ENCODE measurements at regions not wholly inside any gene's neighbourhood (a gene's known extent, or its start where the extent isn't known, plus 50 kb on each side); places are given as distances from the start of the nearest gene placed in this dataset.
"Not testable (repeated sequence)": the region's sequence is repeated elsewhere in the genome, so short reads cannot be mapped to it uniquely, and the experiment has no call there.

GRCh38 chr1:221530791-221531190, 211.1 kb downstream of the DUSP10 start:
- Histone ChIP-seq H3K4me3 (ENCODE audit: low read depth in 1 of 3, low read length in 3 of 3) (no peak overlapping the region), H3K27ac (ENCODE audit: low read depth in 1 of 3, low read length in 2 of 3) (no peak overlapping the region), H3K27me3 (ENCODE audit: control insufficient read depth in 3 of 3, insufficient read depth in 3 of 3, low read length in 3 of 3) (no peaks in the 10 kb centered on the region), H3K36me3 (ENCODE audit: control insufficient read depth in 3 of 3, insufficient read depth in 2 of 3, low read depth in 1 of 3, low read length in 3 of 3) (no peaks in the 10 kb centered on the region), H3K4me1 (ENCODE audit: control insufficient read depth in 3 of 3, insufficient read depth in 2 of 3, low read depth in 1 of 3, low read length in 2 of 3) (no peaks in the 10 kb centered on the region), H3K9me3 (ENCODE audit: control insufficient read depth in 2 of 2, insufficient read depth in 1 of 2, low read depth in 1 of 2, low read length in 1 of 2) (no peaks in the 10 kb centered on the region)
- FAIRE-seq (no peak), DNase-seq (no peak)

DNA sequence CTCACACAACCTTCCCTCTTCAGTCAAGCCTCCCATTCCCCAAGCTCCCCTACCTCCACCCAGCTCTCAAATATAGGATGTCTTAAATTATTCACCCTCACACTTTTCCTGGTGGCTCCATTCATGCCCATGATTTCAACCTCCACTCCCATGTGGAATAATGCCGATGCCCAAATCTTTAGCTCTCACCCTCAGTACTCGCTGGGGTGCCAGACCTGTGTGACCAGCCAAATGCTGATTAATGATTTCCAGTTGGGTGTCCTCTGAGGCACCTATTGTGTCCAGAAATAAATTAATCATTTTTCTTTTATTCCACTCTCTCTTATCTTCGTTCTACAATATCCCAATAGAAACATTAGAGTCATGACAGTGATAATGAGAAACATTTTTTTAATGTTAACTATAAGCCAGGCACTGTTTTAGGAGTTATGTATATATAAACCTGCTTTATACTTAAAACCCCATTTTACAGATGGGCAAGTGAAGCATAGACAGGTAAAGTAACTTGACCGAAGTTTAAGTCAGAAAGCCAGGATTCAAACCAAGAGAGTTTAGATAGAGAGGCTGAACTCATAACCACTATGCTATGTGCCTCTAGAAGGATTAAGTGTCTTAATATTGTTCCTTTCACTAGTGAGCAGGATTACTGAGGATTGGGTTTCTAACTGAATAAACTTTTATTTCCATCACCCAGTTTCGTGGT, 209.7 kb downstream of the DUSP10 start:
- WGBS, 3 donors = 76 to 87% (median 82%) methylated on average over 5 of the region's 5 CpGs
- no peaks in the 10 kb centered on the region for H3K27me3 ChIP-seq (ENCODE audit: control insufficient read depth in 3 of 3, insufficient read depth in 3 of 3, low read length in 3 of 3)
- no peak overlapping the region for H3K27ac ChIP-seq (ENCODE audit: low read depth in 1 of 3, low read length in 2 of 3)
- no peak for DNase-seq
- H3K9me3 ChIP-seq (ENCODE audit: control insufficient read depth in 2 of 2, insufficient read depth in 1 of 2, low read depth in 1 of 2, low read length in 1 of 2) = no peaks in the 10 kb centered on the region
- no peaks in the 10 kb centered on the region for H3K36me3 ChIP-seq (ENCODE audit: control insufficient read depth in 3 of 3, insufficient read depth in 2 of 3, low read depth in 1 of 3, low read length in 3 of 3)
- FAIRE-seq = no peak
- H3K4me1 ChIP-seq (ENCODE audit: control insufficient read depth in 3 of 3, insufficient read depth in 2 of 3, low read depth in 1 of 3, low read length in 2 of 3) = no peaks in the 10 kb centered on the region
- no peak overlapping the region for H3K4me3 ChIP-seq (ENCODE audit: low read depth in 1 of 3, low read length in 3 of 3)

DNA sequence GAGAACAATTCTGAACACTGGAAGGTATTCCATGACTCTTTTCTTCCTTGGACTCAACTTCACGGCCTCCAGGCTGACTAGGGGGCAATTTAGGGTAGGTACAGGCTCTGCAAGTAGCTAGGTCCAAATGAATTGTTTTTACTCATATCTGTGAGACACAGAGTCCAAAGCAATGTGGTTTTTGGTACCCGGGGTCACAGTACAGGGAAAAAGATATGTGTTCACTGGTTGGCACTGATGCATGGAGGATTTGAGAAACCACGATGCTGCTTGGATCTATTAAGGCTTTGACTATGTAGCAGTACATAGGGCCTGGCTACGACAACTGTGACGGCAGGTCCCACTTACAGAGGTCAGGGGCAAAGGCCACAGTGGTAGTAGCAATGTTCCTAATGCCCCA, 200.6 kb downstream of the DUSP10 start:
- Histone ChIP-seq H3K4me3 (ENCODE audit: low read depth in 1 of 3, low read length in 3 of 3) (no peak overlapping the region), H3K36me3 (ENCODE audit: control insufficient read depth in 3 of 3, insufficient read depth in 2 of 3, low read depth in 1 of 3, low read length in 3 of 3) (no peaks in the 10 kb centered on the region), H3K27me3 (ENCODE audit: control insufficient read depth in 3 of 3, insufficient read depth in 3 of 3, low read length in 3 of 3) (no peaks in the 10 kb centered on the region), H3K27ac (ENCODE audit: low read depth in 1 of 3, low read length in 2 of 3) (no peak overlapping the region), H3K4me1 (ENCODE audit: control insufficient read depth in 3 of 3, insufficient read depth in 2 of 3, low read depth in 1 of 3, low read length in 2 of 3) (no peaks in the 10 kb centered on the region), H3K9me3 (ENCODE audit: control insufficient read depth in 2 of 2, insufficient read depth in 1 of 2, low read depth in 1 of 2, low read length in 1 of 2) (no peaks in the 10 kb centered on the region)
- FAIRE-seq = no peak
- 72 to 84% (median 78%) methylated on average over 5 of the region's 5 CpGs for WGBS, 3 donors
- no peak for DNase-seq

DNA sequence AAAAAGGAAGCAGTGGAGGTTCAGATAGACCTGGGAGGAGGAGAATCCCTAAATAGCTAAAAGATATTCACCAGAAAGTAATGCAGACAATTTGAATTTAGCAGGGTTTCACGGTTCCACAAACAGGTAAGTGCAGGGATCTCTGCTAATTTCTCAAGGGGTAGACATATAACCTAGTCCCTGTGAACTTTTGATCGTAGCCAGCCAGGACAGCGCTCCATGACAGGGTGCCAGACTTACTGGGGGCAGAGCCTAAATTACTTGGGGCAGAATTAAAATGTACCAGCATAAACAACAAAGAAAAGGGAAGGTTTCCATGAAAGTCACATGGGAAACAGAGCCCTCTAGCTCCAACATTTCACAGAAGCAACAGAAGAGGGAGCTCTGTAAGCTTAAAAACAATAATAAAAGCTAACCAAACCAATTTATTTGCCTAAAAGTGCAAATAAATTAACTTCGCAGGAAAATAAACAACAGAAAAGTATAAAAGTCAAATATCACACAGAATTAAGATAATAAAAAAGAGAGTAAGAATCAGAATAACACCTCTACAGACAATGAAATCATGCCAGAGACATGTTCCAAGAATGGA, 198.3 kb downstream of the DUSP10 start:
- DNase-seq (no peak), FAIRE-seq (no peak)
- no peak overlapping the region for H3K4me3 ChIP-seq (ENCODE audit: low read depth in 1 of 3, low read length in 3 of 3)
- no peak overlapping the region for H3K27ac ChIP-seq (ENCODE audit: low read depth in 1 of 3, low read length in 2 of 3)
- H3K9me3 ChIP-seq (ENCODE audit: control insufficient read depth in 2 of 2, insufficient read depth in 1 of 2, low read depth in 1 of 2, low read length in 1 of 2) = no peaks in the 10 kb centered on the region
- no peaks in the 10 kb centered on the region for H3K27me3 ChIP-seq (ENCODE audit: control insufficient read depth in 3 of 3, insufficient read depth in 3 of 3, low read length in 3 of 3)
- H3K4me1 ChIP-seq (ENCODE audit: control insufficient read depth in 3 of 3, insufficient read depth in 2 of 3, low read depth in 1 of 3, low read length in 2 of 3) = no peaks in the 10 kb centered on the region
- WGBS, 3 donors = 47 to 61% (median 57%) methylated on average over 4 of the region's 4 CpGs
- no peaks in the 10 kb centered on the region for H3K36me3 ChIP-seq (ENCODE audit: control insufficient read depth in 3 of 3, insufficient read depth in 2 of 3, low read depth in 1 of 3, low read length in 3 of 3)

GRCh38 chr1:221548942-221549341, 192.9 kb downstream of the DUSP10 start:
- H3K4me3 ChIP-seq (ENCODE audit: low read depth in 1 of 3, low read length in 3 of 3) = no peak overlapping the region
- no peak overlapping the region for H3K27ac ChIP-seq (ENCODE audit: low read depth in 1 of 3, low read length in 2 of 3)
- no peak for FAIRE-seq
- no peaks in the 10 kb centered on the region for H3K9me3 ChIP-seq (ENCODE audit: control insufficient read depth in 2 of 2, insufficient read depth in 1 of 2, low read depth in 1 of 2, low read length in 1 of 2)
- DNase-seq = no peak
- no peaks in the 10 kb centered on the region for H3K36me3 ChIP-seq (ENCODE audit: control insufficient read depth in 3 of 3, insufficient read depth in 2 of 3, low read depth in 1 of 3, low read length in 3 of 3)
- 39 to 78% (median 66%) methylated on average over 6 of the region's 6 CpGs for WGBS, 3 donors
- H3K27me3 ChIP-seq (ENCODE audit: control insufficient read depth in 3 of 3, insufficient read depth in 3 of 3, low read length in 3 of 3) = no peaks in the 10 kb centered on the region
- no peaks in the 10 kb centered on the region for H3K4me1 ChIP-seq (ENCODE audit: control insufficient read depth in 3 of 3, insufficient read depth in 2 of 3, low read depth in 1 of 3, low read length in 2 of 3)

DNA sequence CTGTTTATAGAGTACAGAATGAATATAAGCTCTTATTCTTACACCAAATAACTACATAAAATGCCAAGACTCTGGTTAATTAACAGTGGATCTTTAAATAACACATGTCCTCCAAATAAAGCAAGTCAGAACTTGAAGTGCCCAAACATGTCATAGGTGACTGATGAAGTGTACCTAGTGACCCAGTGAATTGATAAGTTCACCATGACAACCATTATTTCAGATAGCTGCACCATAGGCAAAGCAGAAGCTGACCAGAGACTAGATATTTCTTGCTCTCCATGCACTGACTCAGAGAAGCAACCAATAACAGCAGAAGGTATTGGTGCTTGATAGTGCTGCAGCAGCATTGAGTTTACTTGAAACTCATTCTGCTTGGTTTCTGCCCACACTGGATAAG, 192.1 kb downstream of the DUSP10 start:
- H3K27me3 ChIP-seq (ENCODE audit: control insufficient read depth in 3 of 3, insufficient read depth in 3 of 3, low read length in 3 of 3) = no peaks in the 10 kb centered on the region
- H3K36me3 ChIP-seq (ENCODE audit: control insufficient read depth in 3 of 3, insufficient read depth in 2 of 3, low read depth in 1 of 3, low read length in 3 of 3) = no peaks in the 10 kb centered on the region
- no peak overlapping the region for H3K4me3 ChIP-seq (ENCODE audit: low read depth in 1 of 3, low read length in 3 of 3)
- no peaks in the 10 kb centered on the region for H3K9me3 ChIP-seq (ENCODE audit: control insufficient read depth in 2 of 2, insufficient read depth in 1 of 2, low read depth in 1 of 2, low read length in 1 of 2)
- no peak overlapping the region for H3K27ac ChIP-seq (ENCODE audit: low read depth in 1 of 3, low read length in 2 of 3)
- FAIRE-seq (no peak), DNase-seq (no peak)
- H3K4me1 ChIP-seq (ENCODE audit: control insufficient read depth in 3 of 3, insufficient read depth in 2 of 3, low read depth in 1 of 3, low read length in 2 of 3) = no peaks in the 10 kb centered on the region

GRCh38 chr1:221552792-221553191, 189.1 kb downstream of the DUSP10 start:
- H3K36me3 ChIP-seq (ENCODE audit: control insufficient read depth in 3 of 3, insufficient read depth in 2 of 3, low read depth in 1 of 3, low read length in 3 of 3); FAIRE-seq; H3K9me3 ChIP-seq (ENCODE audit: control insufficient read depth in 2 of 2, insufficient read depth in 1 of 2, low read depth in 1 of 2, low read length in 1 of 2); H3K27ac ChIP-seq (ENCODE audit: low read depth in 1 of 3, low read length in 2 of 3); DNase-seq; H3K4me3 ChIP-seq (ENCODE audit: low read depth in 1 of 3, low read length in 3 of 3); H3K4me1 ChIP-seq (ENCODE audit: control insufficient read depth in 3 of 3, insufficient read depth in 2 of 3, low read depth in 1 of 3, low read length in 2 of 3); H3K27me3 ChIP-seq (ENCODE audit: control insufficient read depth in 3 of 3, insufficient read depth in 3 of 3, low read length in 3 of 3): not testable (repeated sequence)
- WGBS, 3 donors = 81 to 95% (median 84%) methylated on average over 8 of the region's 8 CpGs

- Histone ChIP-seq H3K4me1 (ENCODE audit: control insufficient read depth in 3 of 3, insufficient read depth in 2 of 3, low read depth in 1 of 3, low read length in 2 of 3) (no peaks in the 10 kb centered on the region), H3K9me3 (ENCODE audit: control insufficient read depth in 2 of 2, insufficient read depth in 1 of 2, low read depth in 1 of 2, low read length in 1 of 2) (no peaks in the 10 kb centered on the region), H3K36me3 (ENCODE audit: control insufficient read depth in 3 of 3, insufficient read depth in 2 of 3, low read depth in 1 of 3, low read length in 3 of 3) (no peaks in the 10 kb centered on the region), H3K27ac (ENCODE audit: low read depth in 1 of 3, low read length in 2 of 3) (no peak overlapping the region), H3K27me3 (ENCODE audit: control insufficient read depth in 3 of 3, insufficient read depth in 3 of 3, low read length in 3 of 3) (no peaks in the 10 kb centered on the region), H3K4me3 (ENCODE audit: low read depth in 1 of 3, low read length in 3 of 3) (no peak overlapping the region)
- 64 to 74% (median 68%) methylated on average over 10 of the region's 10 CpGs for WGBS, 3 donors
- FAIRE-seq (no peak), DNase-seq (no peak)
Observed at GRCh38 chr1:221555689-221556433, 186.0 kb downstream of the DUSP10 start.
